AG08396 (cell line): ENCODE measurements at regions not wholly inside any gene's neighbourhood (a gene's known extent, or its start where the extent isn't known, plus 50 kb on each side); places are given as distances from the start of the nearest gene placed in this dataset.

ENCODE experiments used
- DNase-seq: peaks from one replicate; pipeline ENCODE4 v3.0.0; 2012; ENCODE audit warnings: low spot score, mixed read lengths

GRCh38 chr1:192098001-192098400, 60.3 kb upstream of the RGS18 start:
- DNase-seq, result no peak

- DNase-seq, result no peak
Measured at GRCh38 chr1:192099328-192099727, 58.9 kb upstream of the RGS18 start.

GRCh38 chr1:192100686-192101468, 57.4 kb upstream of the RGS18 start:
- DNase-seq, result no peak

- no peak for DNase-seq
Measured at GRCh38 chr1:192104128-192104527, 54.1 kb upstream of the RGS18 start.

- DNase-seq, result peak; percentile 5
Measured at GRCh38 chr1:192104852-192105251, 53.4 kb upstream of the RGS18 start.

- no peak for DNase-seq
Measured at GRCh38 chr1:192108161-192108560, 50.1 kb upstream of the RGS18 start.
